SU-DHL-6 (cell line): ENCODE measurements at regions not wholly inside any gene's neighbourhood (a gene's known extent, or its start where the extent isn't known, plus 50 kb on each side); places are given as distances from the start of the nearest gene placed in this dataset.

ENCODE experiments used
- H2AFZ ChIP-seq: fragments of 200-600 bp; sonication (generic); 2 replicates; pipeline ENCODE4 v1.6.1; 2014; ENCODE audit warnings: low read depth, mild to moderate bottlenecking, moderate library complexity, mixed read lengths, antibody characterized with exemption, low read length; ENCODE audit not compliant: severe bottlenecking
- H3F3A ChIP-seq: fragments of 200-600 bp; shearing (Covaris generic); 2 replicates; pipeline ENCODE4 v1.6.0; 2016; ENCODE audit warnings: antibody characterized with exemption, mild to moderate bottlenecking; ENCODE audit not compliant: insufficient read depth
- H3K27ac ChIP-seq: fragments of 200-600 bp; sonication (generic); 2 replicates; pipeline ENCODE4 v1.5.1; 2016; ENCODE audit warnings: low read depth, mild to moderate bottlenecking, low read length, moderate library complexity, mixed read lengths
- H3K27me3 ChIP-seq: fragments of 200-600 bp; sonication (generic), shearing (Covaris generic); 2 replicates; pipeline ENCODE4 v1.6.0; 2014; ENCODE audit warnings: mild to moderate bottlenecking, low read length
- H3K36me3 ChIP-seq: fragments of 200-600 bp; sonication (generic); 2 replicates; pipeline ENCODE4 v1.6.1; 2014; ENCODE audit warnings: mild to moderate bottlenecking, low read length, mixed read lengths
- H3K4me2 ChIP-seq: fragments of 300-600, 200-600 bp; shearing (Covaris generic), sonication (generic); 2 replicates; pipeline ENCODE4 v1.6.0; 2014; ENCODE audit warnings: low read length, low read depth, mild to moderate bottlenecking; ENCODE audit not compliant: poor library complexity, severe bottlenecking
- H3K4me3 ChIP-seq: fragments of 200-600 bp; sonication (generic); 2 replicates; pipeline ENCODE4 v1.5.1; 2014; ENCODE audit warnings: antibody characterized with exemption, low read length, mild to moderate bottlenecking, mixed read lengths; ENCODE audit not compliant: insufficient read depth, poor library complexity, severe bottlenecking
- H3K79me2 ChIP-seq: fragments of 200-600 bp; sonication (generic); 2 replicates; pipeline ENCODE4 v1.6.1; 2014; ENCODE audit warnings: mild to moderate bottlenecking, low read length, moderate library complexity; ENCODE audit not compliant: insufficient read depth
- H3K9ac ChIP-seq: fragments of 200-600 bp; sonication (generic); 2 replicates; pipeline ENCODE4 v1.7.0; 2014; ENCODE audit warnings: mild to moderate bottlenecking, low read length
- H3K9me2 ChIP-seq: fragments of 200-600 bp; sonication (generic); replicated peaks from 2 replicates; pipeline ENCODE4 v1.6.1; 2014; ENCODE audit warnings: low read length; ENCODE audit not compliant: insufficient read depth
- H3K9me3 ChIP-seq: fragments of 200-600 bp; sonication (generic); 2 replicates; pipeline ENCODE4 v1.6.1; 2014; ENCODE audit warnings: low read length, mixed read lengths; ENCODE audit not compliant: insufficient read depth
- H4K20me1 ChIP-seq: fragments of 200-600 bp; sonication (generic); 2 replicates; pipeline ENCODE4 v1.6.1; 2014; ENCODE audit warnings: low read depth, mild to moderate bottlenecking, antibody characterized with exemption, low read length, moderate library complexity, mixed read lengths
- EZH2phosphoT487 ChIP-seq: fragments of 200-600 bp; sonication (generic), shearing (Covaris generic); conservative IDR thresholded peaks from 2 replicates; pipeline ENCODE4 v1.6.1; 2018; ENCODE audit warnings: mild to moderate bottlenecking, antibody characterized with exemption, low read length, moderate library complexity, mixed read lengths
- TF ChIP-seq, protein P1 (sequence below): fragments of 200-600 bp; sonication (generic); IDR thresholded peaks from one replicate; pipeline ENCODE4 v1.5.1; 2017; ENCODE audit warnings: antibody characterized with exemption, mild to moderate bottlenecking, low read length, moderate library complexity; ENCODE audit not compliant: insufficient read depth, poor library complexity, severe bottlenecking

DNA sequence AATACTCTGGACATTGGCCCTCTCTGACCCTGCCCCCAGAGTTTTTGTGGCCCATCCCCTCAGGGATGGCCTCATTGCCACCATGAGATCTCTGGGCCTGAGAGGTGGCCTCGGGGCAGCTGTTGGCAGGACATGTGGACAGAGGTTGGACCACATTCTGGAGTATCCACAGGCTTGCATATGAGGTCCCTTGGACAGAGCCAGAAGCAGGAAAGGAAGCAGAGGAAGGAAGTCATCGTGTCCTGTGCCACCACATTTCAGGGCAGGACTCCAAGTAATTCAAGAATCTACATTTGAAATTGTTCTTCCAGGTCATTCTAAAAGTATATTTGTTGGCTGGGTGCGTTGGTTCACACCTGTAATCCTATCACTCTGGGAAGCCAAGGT lies 95.9 kb upstream of the PPP2R5A start:
- Histone ChIP-seq H3K4me3 (no peak overlapping the region), H3F3A (no peaks in the 10 kb centered on the region), H3K9ac (no peak overlapping the region), H3K27ac (no peak overlapping the region), H3K4me2 (no peak overlapping the region), H3K27me3 (no peaks in the 10 kb centered on the region), H2AFZ (no peak overlapping the region), H3K9me2 (no peaks in the 10 kb centered on the region), H3K79me2 (no peaks in the 10 kb centered on the region), H3K36me3 (no peaks in the 10 kb centered on the region), H4K20me1 (no peaks in the 10 kb centered on the region), H3K9me3 (no peaks in the 10 kb centered on the region)
- TF ChIP-seq EZH2phosphoT487 = no peak
- TF ChIP-seq, protein P1, sequence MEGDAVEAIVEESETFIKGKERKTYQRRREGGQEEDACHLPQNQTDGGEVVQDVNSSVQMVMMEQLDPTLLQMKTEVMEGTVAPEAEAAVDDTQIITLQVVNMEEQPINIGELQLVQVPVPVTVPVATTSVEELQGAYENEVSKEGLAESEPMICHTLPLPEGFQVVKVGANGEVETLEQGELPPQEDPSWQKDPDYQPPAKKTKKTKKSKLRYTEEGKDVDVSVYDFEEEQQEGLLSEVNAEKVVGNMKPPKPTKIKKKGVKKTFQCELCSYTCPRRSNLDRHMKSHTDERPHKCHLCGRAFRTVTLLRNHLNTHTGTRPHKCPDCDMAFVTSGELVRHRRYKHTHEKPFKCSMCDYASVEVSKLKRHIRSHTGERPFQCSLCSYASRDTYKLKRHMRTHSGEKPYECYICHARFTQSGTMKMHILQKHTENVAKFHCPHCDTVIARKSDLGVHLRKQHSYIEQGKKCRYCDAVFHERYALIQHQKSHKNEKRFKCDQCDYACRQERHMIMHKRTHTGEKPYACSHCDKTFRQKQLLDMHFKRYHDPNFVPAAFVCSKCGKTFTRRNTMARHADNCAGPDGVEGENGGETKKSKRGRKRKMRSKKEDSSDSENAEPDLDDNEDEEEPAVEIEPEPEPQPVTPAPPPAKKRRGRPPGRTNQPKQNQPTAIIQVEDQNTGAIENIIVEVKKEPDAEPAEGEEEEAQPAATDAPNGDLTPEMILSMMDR = no peak

DNA sequence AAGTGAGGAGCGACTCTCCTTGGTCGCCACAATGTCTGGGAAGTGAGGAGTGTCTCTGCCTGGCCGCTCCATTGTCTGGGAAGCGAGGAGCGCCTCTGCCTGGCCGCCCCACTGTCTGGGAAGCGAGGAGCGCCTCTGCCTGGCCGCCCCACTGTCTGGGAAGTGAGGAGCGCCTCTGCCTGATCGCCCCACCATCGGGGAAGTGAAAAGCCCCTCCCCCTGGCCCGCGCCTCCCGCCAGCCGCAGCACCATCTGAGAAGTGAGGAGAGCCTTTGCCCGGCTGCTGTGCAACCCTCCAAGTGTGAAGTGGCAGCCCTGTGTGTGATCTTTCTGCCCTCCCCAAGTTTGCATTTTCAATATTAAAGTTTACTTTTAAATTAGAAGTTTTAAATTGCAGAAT lies 95.0 kb upstream of the PPP2R5A start:
- Histone ChIP-seq H3K36me3 (no peaks in the 10 kb centered on the region), H3K9me3 (no peaks in the 10 kb centered on the region), H3F3A (no peaks in the 10 kb centered on the region), H3K9ac (no peak overlapping the region), H3K79me2 (no peaks in the 10 kb centered on the region), H2AFZ (no peak overlapping the region), H3K27me3 (no peaks in the 10 kb centered on the region), H3K27ac (no peak overlapping the region), H3K9me2 (no peaks in the 10 kb centered on the region), H3K4me3 (no peak overlapping the region), H3K4me2 (no peak overlapping the region), H4K20me1 (no peaks in the 10 kb centered on the region)
- TF ChIP-seq, protein P1 = no peak

DNA sequence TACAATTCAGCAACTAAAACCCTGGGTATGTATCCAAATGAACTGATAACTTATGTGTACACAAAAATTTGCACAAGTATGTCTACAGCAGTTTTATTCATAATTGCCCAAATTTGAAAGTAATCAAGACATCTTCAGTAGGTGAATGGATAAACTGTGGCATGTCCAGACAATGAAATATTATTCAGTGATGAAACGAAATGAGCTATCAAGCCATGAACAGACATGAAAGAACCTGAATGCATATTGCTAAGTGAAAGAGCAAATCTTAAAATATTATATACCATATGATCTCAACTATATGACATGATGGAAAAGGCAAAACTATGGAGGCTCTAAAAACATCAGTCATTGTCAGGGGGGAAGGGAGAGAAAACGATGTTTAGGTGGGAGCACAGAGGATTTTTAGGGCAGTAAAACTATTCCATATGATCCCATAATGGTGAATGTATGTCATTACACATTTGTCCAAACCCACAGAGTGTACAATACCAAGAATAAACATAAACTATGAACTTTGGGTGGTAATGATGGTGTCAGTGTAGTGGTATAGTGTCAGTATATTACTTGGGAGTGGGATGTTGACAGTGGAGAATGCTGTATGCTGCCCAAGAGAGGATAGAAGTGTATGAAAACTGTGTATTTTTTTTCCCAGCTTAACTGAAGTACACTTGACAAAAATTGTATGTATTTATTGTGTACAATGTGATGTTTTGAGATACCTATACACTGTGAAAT lies 92.8 kb upstream of the PPP2R5A start:
- Histone ChIP-seq H3K36me3 (no peaks in the 10 kb centered on the region), H3K27me3 (no peaks in the 10 kb centered on the region), H3K9ac (no peak overlapping the region), H3K4me3 (no peak overlapping the region), H3K4me2 (no peak overlapping the region), H4K20me1 (no peaks in the 10 kb centered on the region), H3F3A (no peaks in the 10 kb centered on the region), H3K9me2 (no peaks in the 10 kb centered on the region), H3K9me3 (no peaks in the 10 kb centered on the region), H3K27ac (no peak overlapping the region), H2AFZ (no peak overlapping the region), H3K79me2 (no peaks in the 10 kb centered on the region)
- TF ChIP-seq, protein P1 = no peak
- no peak for TF ChIP-seq EZH2phosphoT487
